Ammon's horn (tissue), 1 donor: ENCODE measurements at regions not wholly inside any gene's neighbourhood (a gene's known extent, or its start where the extent isn't known, plus 50 kb on each side); places are given as distances from the start of the nearest gene placed in this dataset.

Experiments
- DNase-seq: peaks from one replicate; pipeline ENCODE4 v3.0.0-alpha.2; 2016; ENCODE audit warnings: low spot score

DNA sequence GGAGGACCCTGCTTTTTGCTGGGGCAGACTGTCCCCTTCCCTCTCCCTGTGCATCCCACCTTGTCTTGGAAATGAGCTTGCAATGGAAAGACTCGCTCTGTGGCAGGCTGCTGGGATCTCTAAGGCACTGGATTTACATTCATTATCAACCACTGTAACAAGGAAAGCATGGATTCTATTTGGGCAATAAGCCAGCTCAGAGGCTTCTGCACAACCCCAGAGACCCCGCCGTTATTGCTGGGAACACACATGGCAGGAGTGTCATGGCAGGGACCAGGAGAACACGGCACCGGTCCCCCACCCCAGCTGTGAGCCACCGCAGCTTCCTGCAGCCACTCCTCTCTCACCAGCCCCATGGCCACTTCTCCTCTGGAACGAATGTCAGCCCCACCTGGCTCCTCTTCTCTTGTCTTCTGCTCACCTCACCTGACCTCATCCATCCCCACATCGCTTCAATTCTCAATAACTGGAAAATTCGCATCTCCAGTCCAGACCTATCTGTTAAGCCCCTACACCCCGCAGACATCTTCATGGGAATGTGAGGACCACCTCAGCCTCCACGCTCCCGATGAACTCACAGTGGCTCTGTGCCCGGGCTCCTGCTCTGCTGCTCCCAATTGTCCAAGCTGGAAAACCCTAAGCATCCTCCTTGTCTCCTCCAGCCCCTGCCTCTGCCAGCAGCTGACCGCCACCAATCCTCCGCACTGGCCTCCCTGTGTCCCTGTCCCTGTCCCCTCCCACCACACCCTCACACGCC lies 181.5 kb downstream of the USP12 start:
- no peak for DNase-seq

DNA sequence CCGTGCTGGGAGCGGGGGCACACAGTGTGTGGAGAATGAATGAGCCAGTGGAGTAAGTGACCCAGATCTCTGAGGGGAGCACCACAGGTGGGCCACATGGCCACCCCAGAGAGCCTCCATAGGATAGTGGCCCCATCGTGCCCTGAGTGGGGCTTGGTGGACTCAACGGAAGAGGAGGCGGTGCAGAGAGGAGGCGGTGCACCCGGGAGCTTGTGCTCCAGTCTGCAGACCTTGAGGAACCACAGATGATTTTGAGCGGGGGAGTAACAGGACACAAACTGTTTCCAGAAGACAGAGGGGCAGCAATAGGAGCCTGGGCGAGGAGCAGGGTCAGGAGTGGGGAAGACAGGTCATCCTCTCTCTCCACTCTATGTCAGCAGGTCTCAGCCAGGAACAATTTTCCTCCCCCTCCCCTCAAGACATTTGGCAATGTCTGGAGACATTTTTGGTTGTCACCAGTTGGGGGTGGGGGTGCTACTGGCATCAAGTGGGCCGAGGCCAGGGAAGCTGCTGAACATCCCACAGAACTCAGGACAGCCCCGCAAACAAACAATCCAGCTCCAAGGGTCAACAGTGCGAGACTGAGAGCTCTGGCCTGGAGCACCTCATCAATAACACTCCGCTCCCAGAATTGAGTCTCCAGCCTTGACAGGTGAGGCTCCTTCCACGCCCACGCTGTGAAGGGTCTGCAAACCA lies 182.2 kb downstream of the USP12 start:
- DNase-seq = no peak

DNA sequence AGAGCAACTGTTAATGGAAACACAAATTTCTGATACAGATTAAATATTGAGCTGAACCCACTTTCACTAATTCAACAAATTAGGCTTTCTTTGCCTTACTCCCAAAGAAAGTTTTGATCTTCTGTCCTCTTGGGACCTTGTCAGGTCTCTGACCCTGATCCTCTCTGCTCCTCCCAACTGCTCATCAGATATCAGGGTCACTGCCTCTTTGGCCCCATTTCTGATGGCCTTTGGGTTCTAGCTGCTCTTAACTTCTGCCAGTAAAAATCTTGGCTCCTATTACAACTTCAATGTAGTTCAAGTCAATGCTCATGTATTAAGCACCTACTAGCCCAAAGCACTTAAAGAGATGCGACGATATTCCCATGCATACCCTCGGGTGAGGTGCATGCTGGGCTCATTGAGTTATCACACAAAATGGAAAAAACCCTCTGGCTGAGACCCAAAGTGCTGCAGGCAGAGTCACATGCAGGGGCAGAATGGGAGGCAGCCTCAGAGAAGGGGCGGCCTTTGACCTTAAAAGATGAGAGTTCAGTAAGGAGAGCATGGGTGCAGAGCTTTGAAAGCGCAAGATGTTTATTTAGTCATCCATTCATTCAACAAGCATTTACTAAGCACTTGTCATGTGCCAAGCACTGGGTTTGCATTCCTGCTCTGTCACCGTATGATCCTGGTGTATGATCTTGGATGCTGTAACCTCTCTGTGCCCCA lies 183.4 kb downstream of the USP12 start:
- DNase-seq = no peak

DNA sequence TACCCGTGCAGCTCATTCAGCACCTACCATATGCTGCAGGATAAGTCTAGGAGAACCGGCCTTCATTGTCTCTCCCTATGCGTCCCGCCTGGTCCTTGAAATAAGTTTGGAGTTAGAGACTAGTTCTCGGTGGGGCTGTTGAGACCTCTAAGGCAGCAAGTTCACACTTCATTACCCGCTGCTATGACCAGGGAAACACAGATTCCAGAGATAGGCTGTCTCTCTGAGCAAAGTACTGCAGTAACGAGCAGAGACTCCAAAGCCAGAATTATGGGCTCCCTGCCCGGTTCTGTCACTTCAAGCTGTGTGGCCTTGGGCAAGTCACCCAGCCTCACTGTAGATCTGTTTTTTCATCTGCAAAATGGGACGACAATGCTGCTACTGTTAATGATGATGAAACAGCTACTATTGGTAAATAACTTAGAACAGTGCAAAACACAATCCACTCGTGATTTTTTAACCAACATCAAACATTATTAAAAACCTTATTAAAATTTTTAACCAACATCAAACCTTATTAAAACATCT lies 184.1 kb downstream of the USP12 start:
- DNase-seq = no peak

DNA sequence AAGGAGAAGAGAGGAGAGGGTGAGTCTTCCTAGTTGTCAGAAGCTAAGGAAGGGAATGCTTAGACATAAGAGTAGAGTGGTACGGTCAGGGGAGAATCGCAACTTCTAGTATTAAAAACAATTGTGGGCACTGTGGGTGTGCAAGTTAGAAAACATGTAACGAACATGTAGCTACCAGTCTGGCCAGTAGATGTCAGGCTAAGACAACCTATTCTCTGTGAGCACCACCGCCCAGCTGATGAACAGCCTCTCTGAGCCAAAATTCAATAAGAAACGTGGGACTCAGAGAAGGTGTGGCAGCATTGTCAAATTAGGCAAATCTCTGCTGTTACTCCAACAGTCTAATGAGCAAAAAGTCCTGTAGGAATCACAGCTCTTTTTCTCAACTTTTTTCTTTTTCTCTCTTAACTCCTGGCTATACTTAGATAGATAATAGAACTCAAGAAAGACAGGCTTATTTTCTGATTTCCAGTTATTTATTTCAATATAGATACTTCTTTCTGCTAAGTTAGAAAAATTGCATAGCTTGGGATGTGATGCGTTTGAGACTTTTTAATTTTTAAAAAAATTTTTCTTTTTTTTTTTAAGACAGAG lies 186.2 kb downstream of the USP12 start:
- DNase-seq = peak; percentile 91

DNA sequence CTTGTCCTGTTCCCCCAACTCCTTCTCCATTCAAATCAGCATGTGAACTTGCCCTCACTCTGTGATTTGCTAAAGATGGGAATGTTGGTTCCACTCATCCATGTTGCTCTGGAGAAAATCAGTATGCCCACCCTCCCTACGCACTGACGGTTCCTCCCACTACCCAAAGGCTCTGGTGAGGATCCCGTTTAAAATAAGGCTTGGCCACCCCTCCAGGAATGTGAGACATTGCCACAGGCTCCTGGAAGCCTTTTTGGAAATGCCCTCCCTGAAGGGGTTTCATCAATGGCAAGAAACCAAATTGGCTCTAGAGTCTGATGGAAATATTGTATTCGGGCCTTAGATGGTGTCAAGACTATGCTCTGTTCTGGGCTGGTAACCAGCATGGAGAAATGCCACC lies 187.3 kb downstream of the USP12 start:
- DNase-seq = no peak

DNA sequence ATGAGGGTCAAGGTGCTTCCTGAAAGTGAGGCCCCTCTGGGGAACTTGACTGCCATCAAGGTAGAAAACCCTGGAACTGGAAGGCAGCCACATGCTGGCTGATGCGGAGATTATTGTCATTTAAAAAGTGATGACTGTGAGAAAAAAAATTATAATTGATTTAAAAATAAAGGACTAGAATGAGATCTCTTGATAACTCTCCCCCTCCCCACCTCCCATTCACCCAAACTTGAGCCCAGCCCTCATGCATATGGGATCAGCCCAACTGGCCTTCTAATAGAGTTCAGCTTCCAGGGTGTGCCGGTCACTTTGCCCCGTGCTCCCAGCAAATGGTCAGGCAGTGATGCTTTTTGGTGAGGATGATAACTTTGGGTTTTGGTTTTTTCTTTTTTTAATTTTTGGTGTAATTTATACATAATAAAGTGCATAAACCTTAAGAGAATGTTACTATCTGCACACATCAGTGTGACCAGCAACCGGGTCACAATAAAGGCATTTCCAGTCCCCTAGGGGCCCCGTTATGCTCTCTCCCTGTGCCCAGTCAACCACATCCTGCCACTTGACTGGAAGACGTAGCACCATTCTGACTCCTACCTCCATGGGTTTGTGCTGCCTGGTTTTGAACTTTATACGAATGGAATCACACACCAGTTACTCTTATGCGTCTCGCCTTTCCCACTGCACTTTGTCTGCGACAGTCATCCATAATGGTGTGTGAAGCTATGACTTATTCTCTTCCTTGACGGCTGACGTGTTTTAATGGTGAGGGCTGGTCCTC lies 187.9 kb downstream of the USP12 start:
- no peak for DNase-seq

DNA sequence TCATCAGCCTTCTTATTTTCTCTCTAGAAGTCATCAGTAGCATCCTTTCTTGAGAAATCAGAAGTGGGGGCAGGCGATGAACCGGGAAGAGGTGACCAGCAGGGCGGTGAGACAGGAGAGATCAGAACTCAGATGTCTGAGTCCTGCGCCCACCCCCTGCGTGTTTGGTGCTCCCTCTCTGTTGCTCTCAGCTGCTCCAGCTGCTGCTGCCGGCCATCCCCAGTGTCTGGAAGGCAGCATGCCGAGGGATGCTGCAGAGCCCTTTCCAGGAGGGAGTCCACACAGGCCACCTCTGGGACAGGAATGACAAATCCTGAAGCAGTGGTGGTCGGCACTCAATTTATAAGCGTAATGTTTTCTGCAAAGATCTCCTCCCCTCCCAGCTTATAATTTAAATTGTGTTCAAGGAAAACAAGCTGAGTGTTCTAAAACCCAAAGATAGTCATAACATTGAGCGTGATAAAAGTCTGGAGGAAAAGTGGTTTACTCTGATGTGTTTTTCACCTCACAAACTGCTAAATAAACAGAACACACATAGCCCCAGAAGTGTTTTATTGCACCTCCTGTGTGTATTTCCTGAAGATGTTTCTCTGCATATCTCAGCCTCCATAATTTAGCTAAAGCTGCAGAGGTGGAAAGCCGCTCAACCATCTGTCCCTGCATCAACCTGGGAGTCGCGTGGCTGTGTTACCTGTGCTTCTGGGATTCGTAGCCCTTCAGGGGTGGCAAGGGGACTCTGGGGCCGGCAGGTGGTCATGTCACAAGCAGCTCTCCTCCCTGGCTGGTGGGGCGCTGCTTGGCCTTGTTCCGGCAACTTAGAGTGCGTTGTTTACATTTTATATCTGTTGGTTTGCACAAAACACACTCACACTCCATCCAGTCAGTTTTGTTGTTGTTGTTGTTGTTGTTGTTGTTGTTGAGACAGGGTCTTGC lies 191.2 kb downstream of the USP12 start:
- DNase-seq = no peak

DNA sequence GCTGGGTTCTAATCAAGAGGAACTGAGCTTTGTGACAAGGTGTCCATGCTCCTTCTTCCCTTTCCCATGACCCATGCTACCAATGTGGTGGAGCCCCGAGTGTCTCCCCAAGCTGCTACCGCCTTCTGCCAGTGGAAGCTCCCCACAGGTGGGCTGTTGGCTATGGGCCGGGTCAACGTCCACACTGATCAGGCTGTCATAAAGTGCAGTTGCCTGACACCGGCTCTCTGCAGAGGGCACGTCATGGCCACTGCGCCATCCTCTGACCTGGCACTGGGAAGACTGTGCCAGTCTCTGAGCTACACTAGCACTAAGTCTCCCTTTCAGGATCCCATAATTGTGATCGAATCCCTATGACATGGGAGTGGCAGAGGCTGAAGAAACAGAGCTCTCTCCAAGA lies 192.3 kb downstream of the USP12 start:
- no peak for DNase-seq

DNA sequence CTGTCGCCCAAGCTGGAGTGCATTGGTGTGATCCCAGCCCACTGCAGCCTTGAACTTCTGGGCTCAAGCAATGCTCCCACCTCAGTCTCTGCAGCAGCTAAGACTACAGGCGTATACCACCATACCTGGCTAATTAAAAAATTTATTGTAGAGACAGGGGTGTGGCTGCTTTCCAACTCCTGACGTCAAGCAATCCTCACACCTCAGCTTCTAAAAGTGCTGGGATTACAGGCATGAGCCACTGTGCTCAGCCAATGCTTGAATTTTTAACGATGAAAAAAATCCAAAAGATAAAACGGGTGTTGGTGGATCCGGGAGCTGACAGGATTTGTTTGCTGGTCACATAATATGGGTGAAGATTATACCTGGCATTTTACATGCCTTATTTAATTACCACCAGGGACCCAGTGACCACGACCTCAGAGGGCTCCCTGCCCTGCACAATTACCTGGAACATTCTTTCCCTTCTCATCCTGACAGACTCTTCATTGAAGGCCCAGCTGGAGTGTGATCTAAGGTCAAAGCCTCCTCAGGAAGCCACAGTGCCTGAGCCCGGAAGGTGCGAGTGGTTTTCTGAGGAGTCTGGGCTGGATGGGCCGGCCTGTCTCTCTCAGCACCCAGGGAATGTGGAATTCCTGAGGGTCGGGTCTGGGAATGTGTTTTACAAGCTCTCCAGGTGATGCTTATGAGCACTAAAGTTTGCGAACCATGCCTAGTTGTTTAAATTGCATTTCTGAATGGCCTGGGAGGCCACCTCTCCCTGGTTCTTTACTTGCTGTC lies 193.3 kb downstream of the USP12 start:
- no peak for DNase-seq

DNA sequence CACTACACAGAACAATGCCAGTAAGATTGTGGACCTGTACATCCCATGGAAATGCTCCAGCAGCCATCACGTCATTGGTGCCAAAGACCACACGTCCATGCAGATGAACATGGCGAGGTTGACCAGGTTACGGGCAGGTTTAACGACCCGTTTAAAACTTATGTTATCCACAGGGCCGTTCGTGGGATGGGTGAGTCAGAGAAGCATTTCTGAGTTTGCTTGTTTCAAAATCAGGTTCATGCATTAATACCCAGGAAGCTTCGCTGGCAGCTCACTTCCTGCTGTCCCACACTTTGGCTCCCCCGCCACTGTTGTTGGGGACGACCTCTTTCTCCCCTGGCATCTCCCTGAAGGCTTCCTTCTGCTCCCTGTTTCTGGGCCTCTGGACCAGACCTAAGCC lies 194.1 kb downstream of the USP12 start:
- no peak for DNase-seq

DNA sequence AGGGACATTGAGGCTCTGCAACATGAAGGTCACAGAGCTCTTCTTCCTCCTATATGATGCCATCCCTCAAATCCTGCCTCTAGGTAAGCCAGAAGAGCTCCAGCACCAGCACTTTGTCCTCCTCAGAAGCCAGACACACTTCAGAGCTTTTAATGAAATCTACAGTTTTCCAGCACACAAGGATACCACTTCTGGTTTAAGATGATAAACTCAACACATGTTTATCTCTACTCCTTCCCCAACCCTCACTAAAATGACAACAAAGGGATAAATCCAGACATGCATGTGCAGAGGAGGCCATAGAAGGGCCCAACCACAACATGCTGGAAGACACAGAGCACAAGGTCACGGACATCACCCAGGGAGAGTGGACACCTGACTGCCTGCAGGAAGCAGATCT lies 195.3 kb downstream of the USP12 start:
- no peak for DNase-seq

DNA sequence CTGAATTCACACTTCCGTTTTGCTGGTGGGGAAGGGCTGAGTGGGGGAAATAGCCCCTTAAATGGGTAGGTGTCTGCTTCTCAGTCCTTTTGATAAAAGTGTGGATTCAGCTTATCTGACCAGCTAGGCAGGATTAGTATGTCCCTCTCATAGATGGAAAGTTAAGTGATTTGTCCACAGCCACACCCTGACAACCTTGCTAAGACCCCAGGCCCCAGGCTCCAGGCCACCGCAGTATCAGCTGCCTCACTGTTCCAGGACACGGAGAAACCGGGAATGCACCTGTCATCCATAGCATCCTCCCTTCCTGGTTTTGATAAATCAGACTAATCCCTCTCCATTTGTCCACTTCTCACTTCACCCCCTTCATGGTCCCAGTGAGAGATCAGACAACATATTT lies 197.7 kb downstream of the USP12 start:
- no peak for DNase-seq

DNA sequence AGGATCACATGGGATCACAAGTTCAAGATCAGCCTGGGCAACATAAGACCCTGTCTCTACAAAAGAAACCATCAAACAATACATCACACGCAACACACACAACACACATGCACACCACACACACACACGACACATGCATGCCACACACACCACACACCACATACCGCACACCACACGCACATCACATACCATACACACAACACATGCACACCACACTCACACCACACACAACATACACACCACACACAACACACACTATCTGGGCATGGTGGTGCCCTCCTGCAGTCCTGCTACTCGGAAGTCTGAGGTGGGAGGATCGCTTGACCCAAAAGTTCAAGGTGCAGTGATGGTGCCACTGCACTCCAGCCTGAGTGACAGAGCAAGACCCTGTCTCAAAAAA lies 198.3 kb downstream of the USP12 start:
- DNase-seq = no peak

DNA sequence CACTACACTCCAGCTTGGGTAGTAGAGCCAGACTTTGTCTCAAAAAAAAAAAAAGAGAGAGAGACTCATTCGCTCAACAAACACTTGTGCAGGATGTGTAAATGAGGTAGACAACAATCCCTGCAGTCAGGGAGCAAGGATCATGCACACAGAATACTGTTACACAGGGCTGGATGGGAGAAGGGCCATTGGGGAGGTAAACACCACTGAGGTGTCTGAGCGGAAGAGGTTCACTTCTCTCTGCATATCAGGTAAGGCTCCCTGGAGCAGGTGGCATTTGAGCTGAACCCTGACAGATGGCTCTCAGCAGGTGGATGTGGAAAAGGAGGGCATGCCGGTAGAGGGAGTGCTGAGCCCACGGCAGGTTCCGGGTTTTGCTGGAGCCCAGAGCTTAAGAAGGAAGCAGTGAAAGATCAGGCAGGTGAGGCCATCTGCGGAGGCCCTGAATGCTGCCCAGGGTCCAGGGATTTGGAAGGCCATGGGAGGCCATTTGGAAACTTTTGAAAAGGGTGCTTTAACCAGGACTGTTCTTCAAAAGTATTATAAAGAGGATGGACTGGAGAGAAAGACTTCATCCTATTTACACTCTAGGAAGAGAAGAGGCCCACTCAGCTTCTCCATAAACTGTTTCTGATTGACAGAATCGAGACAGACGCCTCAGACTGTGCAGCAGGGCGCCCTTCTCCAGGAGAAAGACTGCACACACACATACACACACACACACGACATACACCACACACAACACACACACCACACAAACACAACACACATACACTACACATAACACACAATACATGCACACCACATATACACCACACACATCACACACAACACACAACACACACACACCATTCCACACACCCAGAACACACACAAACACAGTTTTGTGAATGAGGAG lies 199.4 kb downstream of the USP12 start:
- no peak for DNase-seq

DNA sequence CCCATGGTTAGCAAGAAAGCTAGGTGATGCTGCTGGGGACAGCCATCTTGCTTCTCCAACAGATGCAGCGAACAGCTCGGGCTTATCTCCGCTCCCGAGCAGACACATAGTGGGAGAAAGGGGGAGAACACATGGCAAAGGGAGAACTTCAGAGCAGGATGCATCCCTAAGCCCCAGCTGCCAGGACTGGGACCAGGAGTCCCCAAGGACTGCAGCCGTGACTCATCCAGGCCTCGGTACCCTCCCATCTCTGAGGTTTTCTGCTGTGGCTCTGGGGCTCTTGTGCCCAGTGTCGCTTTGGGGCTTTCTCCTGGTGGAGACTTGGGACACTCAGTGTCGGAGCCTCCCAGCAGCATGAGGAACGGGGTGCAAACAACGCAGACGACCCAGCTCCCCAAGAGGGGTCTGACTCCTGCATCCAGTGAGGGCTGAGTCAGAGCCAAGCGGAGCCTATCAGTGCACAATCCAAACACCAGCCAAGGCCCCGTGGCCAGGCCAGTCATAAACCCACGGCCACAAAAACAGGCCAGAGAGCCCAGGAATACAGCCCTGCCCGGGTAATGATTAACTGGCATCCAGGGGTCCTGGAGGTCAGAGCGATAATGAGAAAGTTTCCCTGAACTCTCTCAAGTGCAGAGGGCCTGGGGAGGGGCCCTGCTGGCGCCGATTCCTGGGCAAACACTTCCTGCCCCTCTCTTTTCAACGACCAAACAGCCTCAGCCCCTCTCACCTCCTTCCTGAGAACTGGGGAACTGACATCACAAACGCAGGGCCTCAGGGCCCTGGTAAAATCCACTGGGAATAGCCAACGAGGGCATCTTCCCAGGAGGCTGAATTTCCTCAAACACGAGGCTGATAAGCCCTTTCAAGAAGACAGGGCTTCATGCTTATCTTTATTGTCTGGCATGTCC lies 202.9 kb downstream of the USP12 start:
- no peak for DNase-seq
